ENCODE measurements at regions not wholly inside any gene's neighbourhood (a gene's known extent, or its start where the extent isn't known, plus 50 kb on each side); places are given as distances from the start of the nearest gene placed in this dataset.

DNA sequence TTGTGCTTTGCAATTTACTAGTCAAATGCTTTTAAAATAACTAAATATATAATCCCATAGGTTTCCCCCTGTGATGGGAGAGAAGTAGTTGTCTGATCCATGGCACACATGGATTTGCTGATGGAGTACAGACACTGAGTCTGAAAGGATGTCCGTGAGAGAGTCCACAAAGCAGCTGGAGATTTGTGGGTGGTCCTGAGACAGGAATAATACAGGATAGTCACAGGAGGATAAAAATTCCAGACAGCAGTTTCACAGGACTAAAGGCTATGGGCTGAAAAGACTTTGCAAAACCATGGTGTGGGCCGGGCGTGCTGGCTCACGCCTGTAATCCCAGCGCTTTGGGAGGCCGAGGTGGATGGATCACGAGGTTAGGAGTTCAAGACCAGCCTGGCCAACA is 58.7 kb upstream of the ZFR start:
- no peak for DNase-seq (ENCODE audit: low spot score)

DNA sequence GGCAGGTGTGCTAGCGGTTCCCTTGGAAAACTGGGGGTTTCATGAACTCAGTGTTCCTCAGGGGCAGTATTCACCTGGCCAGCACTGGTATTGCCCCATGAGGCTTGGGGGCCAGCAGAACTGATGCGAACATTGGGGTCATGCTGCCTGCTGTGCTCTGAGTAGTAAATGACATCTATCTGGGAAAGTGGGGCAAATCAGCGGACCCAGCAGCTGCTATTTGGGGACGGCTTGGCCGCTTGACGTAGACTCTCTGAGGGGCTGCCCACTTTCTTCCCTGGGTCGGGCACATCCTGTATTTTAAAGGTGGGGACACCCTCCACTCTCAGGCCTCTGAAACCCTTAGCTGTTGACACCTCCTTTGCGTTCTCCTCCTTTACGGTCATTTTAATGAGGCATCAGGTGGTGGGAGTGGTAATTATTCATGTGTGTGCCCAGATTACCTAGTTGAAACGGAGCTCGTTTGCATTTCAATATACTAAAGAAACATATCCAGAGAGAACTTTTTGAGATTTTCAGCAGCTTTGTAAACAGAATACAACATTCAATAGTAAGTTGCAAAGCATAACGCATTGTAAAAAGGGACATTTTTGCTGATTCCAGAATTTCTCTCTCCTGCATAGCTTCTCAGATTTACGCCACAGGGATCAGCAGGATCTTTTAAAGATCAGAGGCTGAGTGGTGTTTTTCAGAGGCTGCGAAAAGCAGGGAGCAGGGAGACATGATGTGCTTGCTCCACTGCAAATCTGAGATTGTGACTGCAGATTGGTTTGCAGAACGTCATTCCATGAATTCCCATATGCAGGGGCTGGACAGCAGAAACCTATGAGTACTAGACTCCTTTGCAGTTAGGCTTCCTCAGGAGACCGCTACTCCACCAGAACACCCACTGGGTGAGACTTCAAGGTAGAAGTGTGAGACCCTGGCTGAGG is 56.8 kb upstream of the ZFR start:
- DNase-seq (ENCODE audit: low spot score) = no peak

DNA sequence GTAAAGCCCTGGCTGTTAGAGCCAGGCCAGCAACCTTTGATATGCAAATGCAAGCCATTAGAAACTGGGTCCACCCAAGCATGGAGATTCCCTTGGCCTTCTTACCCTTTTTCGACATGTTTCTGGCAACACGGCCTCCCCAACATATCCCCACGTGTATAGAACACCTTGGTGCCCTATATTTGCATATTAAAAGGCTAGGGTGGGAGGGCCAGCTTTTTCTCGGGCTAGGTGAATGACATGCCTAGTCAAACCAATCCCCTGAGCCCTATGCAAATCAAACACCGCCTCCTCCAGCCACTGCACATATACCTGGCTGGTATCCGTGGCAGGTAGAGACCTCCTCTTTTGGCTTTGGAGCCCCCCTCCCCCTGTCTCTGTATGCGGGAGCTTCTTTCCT is 55.6 kb upstream of the ZFR start:
- DNase-seq (ENCODE audit: low spot score) = no peak

DNA sequence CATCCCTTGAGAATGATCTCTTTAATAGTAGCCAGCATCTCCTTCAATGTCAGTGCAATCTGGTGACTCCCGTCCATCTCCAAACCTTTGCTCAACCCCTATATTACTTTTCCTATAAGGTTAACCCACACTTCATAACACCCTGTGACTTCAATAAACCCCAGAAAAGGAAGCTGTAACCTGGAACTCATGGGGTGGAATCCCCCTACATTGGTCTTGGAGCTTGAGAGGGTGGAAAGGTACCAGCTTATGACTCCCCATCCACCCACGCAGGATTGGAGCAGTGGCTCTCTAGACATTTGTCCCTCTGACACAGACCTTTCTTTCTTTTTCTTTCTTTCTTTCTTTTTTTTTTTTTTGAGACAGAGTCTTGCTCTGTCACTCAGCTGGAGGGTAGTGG is 54.7 kb upstream of the ZFR start:
- DNase-seq (ENCODE audit: low spot score) = no peak

DNA sequence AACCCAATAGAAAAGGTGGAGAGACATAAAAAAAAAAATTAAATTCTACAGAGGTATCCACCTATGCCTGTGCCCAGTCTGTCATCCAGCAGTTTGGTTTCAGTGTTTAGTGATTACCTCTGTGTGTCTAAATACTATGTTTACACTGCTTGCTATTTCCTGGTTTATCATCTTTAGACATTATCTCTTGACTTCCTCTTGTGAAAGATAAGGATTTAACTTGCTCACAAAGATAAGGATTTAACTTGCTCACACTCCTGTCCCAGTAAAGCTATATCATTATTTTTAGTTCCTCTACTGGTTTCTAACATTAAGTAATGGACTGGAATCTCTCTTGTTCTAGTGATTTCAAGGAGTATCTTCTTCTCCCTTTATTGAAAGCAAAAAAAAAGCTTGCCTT is 53.9 kb upstream of the ZFR start:
- no peak for DNase-seq (ENCODE audit: low spot score)

DNA sequence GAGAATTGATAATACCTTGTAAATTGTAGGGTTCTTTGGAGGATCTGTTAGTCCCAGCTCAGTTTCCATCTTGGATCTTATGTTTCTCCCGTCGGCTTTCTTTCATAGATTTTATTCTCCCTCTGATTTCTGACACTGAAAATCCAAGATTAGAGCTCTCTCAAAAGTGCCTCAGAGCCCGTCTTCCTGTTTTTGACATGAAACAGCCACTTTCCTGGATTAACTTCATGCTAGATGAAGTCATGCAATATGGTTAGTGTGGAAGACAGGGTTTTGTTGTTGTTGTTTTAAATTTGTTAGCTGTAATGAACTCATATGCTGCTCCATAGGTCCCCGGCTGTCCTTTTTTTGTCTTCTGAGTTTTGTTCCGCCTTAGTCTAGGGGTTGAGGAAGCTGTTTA is 51.6 kb upstream of the ZFR start:
- DNase-seq (ENCODE audit: low spot score) = no peak

DNA sequence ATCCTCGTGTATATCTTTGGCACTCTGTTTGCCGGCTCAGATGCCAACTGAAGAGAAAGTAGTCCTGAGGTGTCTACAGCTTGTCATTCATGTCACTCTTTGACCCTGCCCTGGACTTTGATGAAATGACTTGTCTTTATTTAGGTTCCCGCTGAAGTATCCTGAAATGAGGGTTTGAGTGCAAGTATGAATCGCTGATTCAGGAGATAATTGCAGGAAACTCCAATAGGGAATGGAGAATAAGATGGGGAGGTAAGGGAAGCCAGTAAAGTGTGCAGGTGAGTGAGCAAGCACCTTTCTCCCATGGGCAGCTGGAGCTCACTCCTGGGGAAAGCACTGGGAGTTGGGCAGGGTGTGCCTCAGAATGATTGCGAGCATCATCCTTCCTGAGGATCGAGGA is 50.3 kb upstream of the ZFR start:
- DNase-seq (ENCODE audit: low spot score) = no peak
